HG02981 (cell line): ENCODE measurements at regions not wholly inside any gene's neighbourhood (a gene's known extent, or its start where the extent isn't known, plus 50 kb on each side); places are given as distances from the start of the nearest gene placed in this dataset.

Source experiments
- ATAC-seq: cut with Tn5 transposase; IDR thresholded peaks from one replicate; pipeline ENCODE4 v1.9.1; 2021; ENCODE audit warnings: mild to moderate bottlenecking, moderate library complexity; ENCODE audit not compliant: unreplicated experiment

- no peak for ATAC-seq
Measured at GRCh38 chr6:43877036-43877435, 107.0 kb downstream of the VEGFA start.

GRCh38 chr6:43876602-43877001, 106.6 kb downstream of the VEGFA start:
- ATAC-seq, result no peak

GRCh38 chr6:43875849-43876572, 106.0 kb downstream of the VEGFA start:
- no peak for ATAC-seq

GRCh38 chr6:43874814-43875590, 105.0 kb downstream of the VEGFA start:
- ATAC-seq, result no peak

GRCh38 chr6:43873806-43874714, 104.0 kb downstream of the VEGFA start:
- no peak for ATAC-seq

- ATAC-seq, result no peak
Measured at GRCh38 chr6:43871933-43872332, 101.9 kb downstream of the VEGFA start.

- ATAC-seq, result no peak
Measured at GRCh38 chr6:43871284-43871683, 101.3 kb downstream of the VEGFA start.

GRCh38 chr6:43870660-43871061, 100.7 kb downstream of the VEGFA start:
- ATAC-seq, result no peak

GRCh38 chr6:43869792-43870659, 100.0 kb downstream of the VEGFA start:
- ATAC-seq, result no peak

GRCh38 chr6:43869079-43869710, 99.2 kb downstream of the VEGFA start:
- no peak for ATAC-seq

GRCh38 chr6:43868467-43868866, 98.5 kb downstream of the VEGFA start:
- ATAC-seq, result no peak

GRCh38 chr6:43867996-43868395, 98.0 kb downstream of the VEGFA start:
- no peak for ATAC-seq

GRCh38 chr6:43867246-43867645, 97.2 kb downstream of the VEGFA start:
- ATAC-seq, result no peak

GRCh38 chr6:43865932-43866645, 96.1 kb downstream of the VEGFA start:
- no peak for ATAC-seq

- ATAC-seq, result no peak
Measured at GRCh38 chr6:43865086-43865485, 95.1 kb downstream of the VEGFA start.

- ATAC-seq, result no peak
Measured at GRCh38 chr6:43862925-43863324, 92.9 kb downstream of the VEGFA start.

GRCh38 chr6:43861212-43861894, 91.3 kb downstream of the VEGFA start:
- no peak for ATAC-seq

- no peak for ATAC-seq
Measured at GRCh38 chr6:43860285-43860684, 90.3 kb downstream of the VEGFA start.

- ATAC-seq, result no peak
Measured at GRCh38 chr6:43859213-43859612, 89.2 kb downstream of the VEGFA start.
